Activated CD4-positive, alpha-beta T cell treated with anti-CD3 and anti-CD28 coated beads, Interleukin-10, Interleukin-2, amounts not matched to agents 100 ng/mL and 50 ng/mL, durations not matched to agents 16 hours and 8 hours (primary cell): ENCODE measurements at regions not wholly inside any gene's neighbourhood (a gene's known extent, or its start where the extent isn't known, plus 50 kb on each side); places are given as distances from the start of the nearest gene placed in this dataset.
"Not testable (repeated sequence)": the region's sequence is repeated elsewhere in the genome, so short reads cannot be mapped to it uniquely, and the experiment has no call there.

Source experiments
- DNase-seq: peaks from one replicate; pipeline ENCODE4 v3.0.0-alpha.2; 2020

GRCh38 chrX:68994135-68994890 is 165.5 kb downstream of the EFNB1 start:
- DNase-seq, result no peak

- DNase-seq, result no peak
These were observed 164.1 kb downstream of the EFNB1 start for GRCh38 chrX:68992821-68993397.

- DNase-seq, result no peak
These were observed 163.0 kb downstream of the EFNB1 start for GRCh38 chrX:68991691-68992345.

GRCh38 chrX:68990948-68991347 is 162.1 kb downstream of the EFNB1 start:
- DNase-seq, result no peak

- no peak for DNase-seq
These were observed 161.2 kb downstream of the EFNB1 start for GRCh38 chrX:68989865-68990606.

- no peak for DNase-seq
These were observed 160.6 kb downstream of the EFNB1 start for GRCh38 chrX:68989456-68989855.

GRCh38 chrX:68988865-68989264 is 160.0 kb downstream of the EFNB1 start:
- no peak for DNase-seq

GRCh38 chrX:68985135-68985755 is 156.4 kb downstream of the EFNB1 start:
- DNase-seq, result no peak

- no peak for DNase-seq
These were observed 154.4 kb downstream of the EFNB1 start for GRCh38 chrX:68983004-68983857.

GRCh38 chrX:68982476-68982875 is 153.7 kb downstream of the EFNB1 start:
- no peak for DNase-seq

- DNase-seq, result no peak
These were observed 152.2 kb downstream of the EFNB1 start for GRCh38 chrX:68980906-68981616.

GRCh38 chrX:68978655-68979054 is 149.8 kb downstream of the EFNB1 start:
- DNase-seq, result no peak

GRCh38 chrX:68978255-68978654 is 149.4 kb downstream of the EFNB1 start:
- DNase-seq, result no peak

- no peak for DNase-seq
These were observed 124.5 kb downstream of the EFNB1 start for GRCh38 chrX:68953331-68953730.

- DNase-seq, result not testable (repeated sequence)
These were observed 123.3 kb downstream of the EFNB1 start for GRCh38 chrX:68951942-68952619.

GRCh38 chrX:68950937-68951336 is 122.1 kb downstream of the EFNB1 start:
- no peak for DNase-seq

GRCh38 chrX:68947882-68948605 is 119.2 kb downstream of the EFNB1 start:
- DNase-seq, result no peak

- DNase-seq, result no peak
These were observed 116.9 kb downstream of the EFNB1 start for GRCh38 chrX:68945603-68946228.

GRCh38 chrX:68945081-68945602 is 116.3 kb downstream of the EFNB1 start:
- DNase-seq, result no peak
